OCI-LY3 (cell line): ENCODE measurements at regions not wholly inside any gene's neighbourhood (a gene's known extent, or its start where the extent isn't known, plus 50 kb on each side); places are given as distances from the start of the nearest gene placed in this dataset.

Source experiments
- EZH2phosphoT487 ChIP-seq: fragments of 200-600 bp; shearing (Covaris generic); IDR thresholded peaks from 2 replicates; pipeline ENCODE4 v1.6.1; 2018; ENCODE audit warnings: antibody characterized with exemption, mixed run types, low read depth
- TF ChIP-seq, protein P1 (sequence below): fragments of 200-600, 300-600 bp; sonication (generic); IDR thresholded peaks from 2 replicates; pipeline ENCODE4 v1.5.1; 2014; ENCODE audit warnings: antibody characterized with exemption, low read length, low read depth

DNA sequence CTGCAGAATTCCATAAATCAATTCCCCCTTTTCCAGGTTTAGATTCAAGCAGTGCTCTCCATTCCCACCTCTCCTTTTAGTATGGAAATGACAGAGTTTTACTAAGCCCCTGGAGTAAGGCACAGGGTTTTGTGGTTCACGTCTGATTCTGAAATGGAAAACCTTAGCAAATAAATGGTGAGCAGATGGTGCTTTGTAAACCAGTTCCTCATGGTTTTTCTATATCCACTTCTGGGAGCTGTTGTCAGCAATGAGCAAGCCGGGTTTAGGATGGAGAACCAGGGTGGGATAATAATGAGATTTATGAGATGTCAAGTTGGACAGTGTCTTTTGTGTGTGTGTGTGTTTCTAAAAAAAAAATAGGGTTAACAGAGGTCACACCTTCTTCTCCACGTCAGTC, 113.8 kb upstream of the RBPJ start:
- TF ChIP-seq, protein P1, sequence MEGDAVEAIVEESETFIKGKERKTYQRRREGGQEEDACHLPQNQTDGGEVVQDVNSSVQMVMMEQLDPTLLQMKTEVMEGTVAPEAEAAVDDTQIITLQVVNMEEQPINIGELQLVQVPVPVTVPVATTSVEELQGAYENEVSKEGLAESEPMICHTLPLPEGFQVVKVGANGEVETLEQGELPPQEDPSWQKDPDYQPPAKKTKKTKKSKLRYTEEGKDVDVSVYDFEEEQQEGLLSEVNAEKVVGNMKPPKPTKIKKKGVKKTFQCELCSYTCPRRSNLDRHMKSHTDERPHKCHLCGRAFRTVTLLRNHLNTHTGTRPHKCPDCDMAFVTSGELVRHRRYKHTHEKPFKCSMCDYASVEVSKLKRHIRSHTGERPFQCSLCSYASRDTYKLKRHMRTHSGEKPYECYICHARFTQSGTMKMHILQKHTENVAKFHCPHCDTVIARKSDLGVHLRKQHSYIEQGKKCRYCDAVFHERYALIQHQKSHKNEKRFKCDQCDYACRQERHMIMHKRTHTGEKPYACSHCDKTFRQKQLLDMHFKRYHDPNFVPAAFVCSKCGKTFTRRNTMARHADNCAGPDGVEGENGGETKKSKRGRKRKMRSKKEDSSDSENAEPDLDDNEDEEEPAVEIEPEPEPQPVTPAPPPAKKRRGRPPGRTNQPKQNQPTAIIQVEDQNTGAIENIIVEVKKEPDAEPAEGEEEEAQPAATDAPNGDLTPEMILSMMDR, result no peak
- no peak for TF ChIP-seq EZH2phosphoT487
